ENCODE measurements at regions not wholly inside any gene's neighbourhood (a gene's known extent, or its start where the extent isn't known, plus 50 kb on each side); places are given as distances from the start of the nearest gene placed in this dataset.

DNA sequence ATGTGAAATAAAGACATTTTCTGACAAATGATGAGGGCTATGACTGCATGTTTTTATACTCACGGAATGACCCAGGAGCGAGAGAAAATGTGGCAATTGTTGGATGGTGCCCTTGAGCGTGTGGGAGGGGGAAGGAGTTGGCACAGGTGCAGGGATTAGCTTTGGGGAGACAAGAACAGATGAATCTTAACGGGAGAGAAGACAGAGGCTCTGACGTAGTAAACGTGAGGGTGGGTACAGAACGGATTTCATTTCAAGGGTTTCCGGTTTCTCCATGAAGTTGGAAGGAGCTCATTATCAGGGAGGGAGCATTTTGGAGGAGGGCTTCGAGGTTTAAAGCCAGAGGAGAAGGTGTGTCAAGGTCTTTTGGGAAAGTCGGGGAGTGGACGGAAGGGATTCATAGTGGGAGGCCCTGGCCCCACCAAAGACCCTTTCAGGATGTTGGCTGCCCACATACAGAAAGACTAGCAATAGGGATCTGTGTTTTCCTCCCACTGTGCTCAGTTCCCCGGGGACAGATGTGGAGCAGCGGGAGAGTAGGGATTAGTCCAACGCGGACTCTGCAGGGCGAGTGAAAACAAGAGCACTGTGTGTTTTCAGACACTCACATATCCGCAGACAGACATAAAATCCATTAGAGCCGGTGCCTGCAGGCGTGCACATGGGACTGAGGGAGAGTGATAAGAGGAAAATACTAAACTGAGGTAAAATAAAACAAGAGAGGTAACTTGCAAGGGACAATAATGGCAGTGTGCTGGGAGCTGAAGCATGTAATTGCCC is 584.1 kb downstream of the AJAP1 start:
- TF ChIP-seq, protein P1, sequence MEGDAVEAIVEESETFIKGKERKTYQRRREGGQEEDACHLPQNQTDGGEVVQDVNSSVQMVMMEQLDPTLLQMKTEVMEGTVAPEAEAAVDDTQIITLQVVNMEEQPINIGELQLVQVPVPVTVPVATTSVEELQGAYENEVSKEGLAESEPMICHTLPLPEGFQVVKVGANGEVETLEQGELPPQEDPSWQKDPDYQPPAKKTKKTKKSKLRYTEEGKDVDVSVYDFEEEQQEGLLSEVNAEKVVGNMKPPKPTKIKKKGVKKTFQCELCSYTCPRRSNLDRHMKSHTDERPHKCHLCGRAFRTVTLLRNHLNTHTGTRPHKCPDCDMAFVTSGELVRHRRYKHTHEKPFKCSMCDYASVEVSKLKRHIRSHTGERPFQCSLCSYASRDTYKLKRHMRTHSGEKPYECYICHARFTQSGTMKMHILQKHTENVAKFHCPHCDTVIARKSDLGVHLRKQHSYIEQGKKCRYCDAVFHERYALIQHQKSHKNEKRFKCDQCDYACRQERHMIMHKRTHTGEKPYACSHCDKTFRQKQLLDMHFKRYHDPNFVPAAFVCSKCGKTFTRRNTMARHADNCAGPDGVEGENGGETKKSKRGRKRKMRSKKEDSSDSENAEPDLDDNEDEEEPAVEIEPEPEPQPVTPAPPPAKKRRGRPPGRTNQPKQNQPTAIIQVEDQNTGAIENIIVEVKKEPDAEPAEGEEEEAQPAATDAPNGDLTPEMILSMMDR (IDR thresholded peaks at IDR 0.05; ENCODE audit: low read depth, low read length, missing control alignments): no peak
- DNase-seq (ENCODE audit: low read depth): no peak
- H3K4me3 ChIP-seq (ENCODE audit: low read depth, low read length): no peak overlapping the region

DNA sequence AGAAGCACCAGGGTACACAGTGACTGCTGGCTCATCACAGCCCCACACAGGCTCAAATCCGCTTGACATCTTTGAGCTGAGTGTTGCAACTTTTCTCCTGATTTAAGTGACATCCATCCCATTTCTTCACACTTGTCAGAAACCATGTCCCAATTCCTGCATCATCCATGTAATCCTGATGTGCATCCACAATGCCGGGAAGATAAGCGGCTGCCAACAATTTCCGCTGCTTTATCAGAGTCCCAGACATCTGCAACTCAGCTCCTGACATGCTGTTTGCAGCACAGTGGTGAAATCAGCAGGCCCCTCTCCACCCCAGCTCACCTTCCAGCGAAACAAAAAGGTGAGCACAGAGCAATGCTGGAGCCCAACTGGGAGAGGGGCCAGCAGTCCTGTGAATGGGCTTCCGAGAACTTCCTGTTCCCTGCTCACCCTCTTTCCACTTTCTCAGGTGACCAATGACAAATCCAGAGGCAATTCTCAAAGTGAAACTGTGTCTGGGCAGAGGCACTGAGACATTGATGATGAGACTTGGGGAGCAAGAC is 581.0 kb downstream of the AJAP1 start:
- TF ChIP-seq, protein P1 (IDR thresholded peaks at IDR 0.05; ENCODE audit: low read depth, low read length, missing control alignments): no peak
- no peak for DNase-seq (ENCODE audit: low read depth)
- no peak overlapping the region for H3K4me3 ChIP-seq (ENCODE audit: low read depth, low read length)

DNA sequence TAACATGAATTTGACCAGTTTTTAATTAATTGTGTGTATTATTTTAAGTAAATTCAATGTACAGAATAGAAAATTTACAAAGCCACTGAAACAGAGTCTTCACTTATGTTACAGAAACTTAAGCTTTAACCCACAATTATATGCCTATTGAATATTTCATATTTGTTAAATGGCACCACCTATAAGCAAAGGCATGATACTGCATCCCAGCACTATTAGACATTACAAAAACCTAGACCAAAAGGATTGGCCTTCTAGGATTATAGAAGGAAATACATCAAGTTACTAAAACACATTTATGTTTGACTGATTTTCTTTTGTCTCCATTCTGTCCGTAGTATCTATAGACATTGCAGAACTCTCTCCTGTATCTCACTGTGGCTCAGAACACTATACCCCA is 578.1 kb downstream of the AJAP1 start:
- TF ChIP-seq, protein P1 (IDR thresholded peaks at IDR 0.05; ENCODE audit: low read depth, low read length, missing control alignments): no peak
- no peak overlapping the region for H3K4me3 ChIP-seq (ENCODE audit: low read depth, low read length)
- DNase-seq (ENCODE audit: low read depth): no peak

DNA sequence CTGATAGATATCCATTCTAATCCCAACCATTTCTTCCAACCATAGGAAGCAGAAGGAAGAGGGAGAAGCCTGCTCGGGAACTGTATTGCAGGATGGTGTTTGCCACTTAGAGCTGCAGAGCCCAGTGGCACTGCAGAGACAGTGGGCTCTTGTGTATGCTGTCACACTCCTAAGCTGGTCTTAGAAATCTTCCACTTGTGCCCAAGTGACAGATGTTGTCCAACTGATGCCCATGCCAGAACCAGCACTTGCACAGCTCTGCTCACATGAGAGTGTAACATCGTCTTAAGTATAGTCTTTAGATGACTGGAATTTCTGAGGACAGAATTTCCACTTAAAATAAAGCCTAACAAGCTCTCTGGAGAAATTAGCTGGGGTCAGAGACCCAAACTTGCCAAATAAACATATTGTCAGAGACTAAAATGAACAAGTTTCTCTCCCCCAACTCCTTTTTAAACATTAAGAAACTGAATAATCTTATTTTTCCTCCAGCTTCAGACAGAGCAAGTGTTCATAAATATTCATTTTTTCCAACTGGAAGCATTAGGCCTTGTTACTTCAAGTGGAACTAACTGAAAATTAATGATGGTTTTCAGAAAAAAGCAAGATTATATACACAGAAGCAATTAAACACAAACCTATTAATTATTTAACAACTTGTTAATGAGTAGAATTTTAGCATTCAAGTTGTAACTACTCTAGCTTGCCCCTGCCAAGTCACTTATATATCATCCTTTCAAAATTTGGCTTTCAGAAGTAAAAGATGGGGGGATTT is 577.3 kb downstream of the AJAP1 start:
- no peak for DNase-seq (ENCODE audit: low read depth)
- H3K4me3 ChIP-seq (ENCODE audit: low read depth, low read length): no peak overlapping the region
- TF ChIP-seq, protein P1 (IDR thresholded peaks at IDR 0.05; ENCODE audit: low read depth, low read length, missing control alignments): no peak

DNA sequence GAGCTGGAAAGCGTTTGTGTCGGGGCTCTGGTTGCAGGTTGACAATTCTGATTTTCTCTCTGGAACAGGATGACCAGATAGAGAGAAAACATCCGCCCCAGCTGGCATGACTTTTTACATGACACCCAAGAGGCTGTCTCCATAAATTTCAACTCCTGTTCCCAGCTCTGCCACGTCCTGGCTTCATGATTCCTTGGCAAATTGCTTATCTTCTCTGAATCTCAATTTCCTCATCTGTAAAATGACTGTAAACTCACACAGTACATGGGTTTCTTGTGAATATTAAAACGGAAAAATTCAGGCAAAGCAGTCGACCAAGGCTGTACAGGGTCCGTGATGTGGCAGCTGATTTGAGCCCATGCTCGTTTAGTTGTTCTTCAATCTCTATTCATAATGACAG is 572.7 kb downstream of the AJAP1 start:
- no peak for DNase-seq (ENCODE audit: low read depth)
- TF ChIP-seq, protein P1 (IDR thresholded peaks at IDR 0.05; ENCODE audit: low read depth, low read length, missing control alignments): no peak
- no peak overlapping the region for H3K4me3 ChIP-seq (ENCODE audit: low read depth, low read length)

DNA sequence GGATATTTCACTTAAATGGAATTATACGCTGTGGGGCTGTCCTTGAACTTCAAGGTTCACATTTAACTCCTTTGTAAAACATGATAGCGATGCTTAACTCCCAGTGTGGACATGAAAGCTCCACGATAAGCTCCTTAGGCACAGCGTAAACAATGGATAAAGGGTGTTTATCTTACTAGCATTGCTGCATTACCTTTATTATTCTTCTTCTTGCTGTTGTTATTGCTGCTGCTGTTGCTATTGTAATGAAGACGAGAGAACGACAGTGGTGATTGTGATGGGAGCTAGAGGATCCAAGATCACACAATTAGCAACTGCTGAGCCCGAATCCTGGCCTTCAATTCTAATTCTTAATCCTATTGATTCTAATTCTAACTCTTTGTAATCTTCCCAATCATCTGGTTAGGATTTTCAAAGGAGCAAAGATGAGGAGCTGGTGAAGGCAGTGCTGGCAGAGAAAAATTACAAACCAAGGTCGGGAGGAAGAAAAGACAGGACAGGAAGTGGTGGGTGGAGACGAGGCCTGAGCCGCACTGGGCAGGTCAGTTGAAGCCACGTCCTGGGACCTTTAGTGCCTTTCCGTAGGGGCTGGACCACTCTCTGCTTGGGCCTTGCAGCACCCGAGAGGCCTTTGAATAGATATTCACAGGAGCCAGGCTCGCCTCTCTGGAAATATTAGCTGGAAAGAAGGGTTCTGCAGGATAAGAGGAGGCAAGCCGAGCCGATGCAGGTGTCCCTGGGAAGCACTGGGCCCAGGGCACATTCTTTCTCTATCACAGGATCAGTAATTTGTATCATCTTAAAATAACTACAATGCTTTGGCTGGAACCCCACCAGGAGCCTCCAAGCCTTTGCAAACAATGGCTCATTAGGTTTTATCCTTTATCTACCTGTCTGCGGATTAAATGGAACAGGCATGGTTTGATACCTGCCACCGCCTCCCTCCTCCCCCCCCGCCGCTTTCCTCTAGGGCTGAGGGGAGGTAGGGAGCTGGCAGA is 571.6 kb downstream of the AJAP1 start:
- TF ChIP-seq, protein P1 (IDR thresholded peaks at IDR 0.05; ENCODE audit: low read depth, low read length, missing control alignments): no peak
- no peak overlapping the region for H3K4me3 ChIP-seq (ENCODE audit: low read depth, low read length)

More for the DNA sequence above, 571.6 kb downstream of the AJAP1 start:
- no peak for DNase-seq (ENCODE audit: low read depth)

Data from GM12864 (cell line).